ENCODE measurements at regions not wholly inside any gene's neighbourhood (a gene's known extent, or its start where the extent isn't known, plus 50 kb on each side); places are given as distances from the start of the nearest gene placed in this dataset.

DNA sequence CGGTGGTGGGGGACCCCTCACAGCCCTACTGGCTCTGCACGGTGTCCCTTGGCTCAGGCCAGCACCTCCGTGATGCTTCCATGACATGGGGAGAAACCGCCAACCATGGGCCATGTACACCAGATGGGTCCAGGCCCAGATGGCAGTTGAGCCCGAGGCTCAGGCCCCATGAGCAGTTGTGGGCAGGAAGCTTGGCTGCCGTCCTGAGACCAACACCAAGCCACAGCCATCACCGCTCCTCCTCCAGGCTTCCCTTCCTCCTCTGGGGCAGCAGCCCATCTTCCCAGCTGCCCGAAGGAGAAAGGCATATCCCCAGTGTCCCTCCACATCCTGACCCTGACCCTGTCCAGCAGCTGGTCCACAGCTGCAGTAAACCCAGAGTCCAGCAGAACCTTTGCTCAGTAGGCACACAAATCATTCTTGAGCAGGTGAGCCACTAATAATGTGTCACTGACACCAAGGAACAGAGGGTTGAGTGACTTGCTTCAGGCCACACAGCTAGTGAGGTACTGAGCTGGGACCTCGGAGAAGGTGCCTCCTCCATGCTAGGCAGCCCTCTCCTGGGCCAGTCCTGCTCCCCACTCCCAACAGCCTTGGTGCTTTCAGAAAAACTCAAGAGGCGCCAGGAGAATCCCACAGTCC lies 204.9 kb downstream of the CTTN start:
- TF ChIP-seq, protein P1, sequence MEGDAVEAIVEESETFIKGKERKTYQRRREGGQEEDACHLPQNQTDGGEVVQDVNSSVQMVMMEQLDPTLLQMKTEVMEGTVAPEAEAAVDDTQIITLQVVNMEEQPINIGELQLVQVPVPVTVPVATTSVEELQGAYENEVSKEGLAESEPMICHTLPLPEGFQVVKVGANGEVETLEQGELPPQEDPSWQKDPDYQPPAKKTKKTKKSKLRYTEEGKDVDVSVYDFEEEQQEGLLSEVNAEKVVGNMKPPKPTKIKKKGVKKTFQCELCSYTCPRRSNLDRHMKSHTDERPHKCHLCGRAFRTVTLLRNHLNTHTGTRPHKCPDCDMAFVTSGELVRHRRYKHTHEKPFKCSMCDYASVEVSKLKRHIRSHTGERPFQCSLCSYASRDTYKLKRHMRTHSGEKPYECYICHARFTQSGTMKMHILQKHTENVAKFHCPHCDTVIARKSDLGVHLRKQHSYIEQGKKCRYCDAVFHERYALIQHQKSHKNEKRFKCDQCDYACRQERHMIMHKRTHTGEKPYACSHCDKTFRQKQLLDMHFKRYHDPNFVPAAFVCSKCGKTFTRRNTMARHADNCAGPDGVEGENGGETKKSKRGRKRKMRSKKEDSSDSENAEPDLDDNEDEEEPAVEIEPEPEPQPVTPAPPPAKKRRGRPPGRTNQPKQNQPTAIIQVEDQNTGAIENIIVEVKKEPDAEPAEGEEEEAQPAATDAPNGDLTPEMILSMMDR (IDR thresholded peaks at IDR 0.05; ENCODE audit: borderline replicate concordance, extremely low read depth, low read length, poor library complexity, severe bottlenecking) = no peak
- TF ChIP-seq EZH2 (IDR thresholded peaks at IDR 0.05; ENCODE audit: borderline replicate concordance, low read depth, low read length, severe bottlenecking) = no peak
